Mesenteric fat pad (tissue), 1 donor: ENCODE measurements at regions not wholly inside any gene's neighbourhood (a gene's known extent, or its start where the extent isn't known, plus 50 kb on each side); places are given as distances from the start of the nearest gene placed in this dataset.
"Not testable (repeated sequence)": the region's sequence is repeated elsewhere in the genome, so short reads cannot be mapped to it uniquely, and the experiment has no call there.

ENCODE experiments used
- DNase-seq: peaks from one replicate; pipeline ENCODE4 v3.0.0-alpha.2; 2020; ENCODE audit warnings: low spot score
- donor health status: DM: yes; HTN: yes; CAD: no.

- no peak for DNase-seq
These were observed 144.9 kb upstream of the MRPS22 start for GRCh38 chr3:139198929-139199328.

DNA sequence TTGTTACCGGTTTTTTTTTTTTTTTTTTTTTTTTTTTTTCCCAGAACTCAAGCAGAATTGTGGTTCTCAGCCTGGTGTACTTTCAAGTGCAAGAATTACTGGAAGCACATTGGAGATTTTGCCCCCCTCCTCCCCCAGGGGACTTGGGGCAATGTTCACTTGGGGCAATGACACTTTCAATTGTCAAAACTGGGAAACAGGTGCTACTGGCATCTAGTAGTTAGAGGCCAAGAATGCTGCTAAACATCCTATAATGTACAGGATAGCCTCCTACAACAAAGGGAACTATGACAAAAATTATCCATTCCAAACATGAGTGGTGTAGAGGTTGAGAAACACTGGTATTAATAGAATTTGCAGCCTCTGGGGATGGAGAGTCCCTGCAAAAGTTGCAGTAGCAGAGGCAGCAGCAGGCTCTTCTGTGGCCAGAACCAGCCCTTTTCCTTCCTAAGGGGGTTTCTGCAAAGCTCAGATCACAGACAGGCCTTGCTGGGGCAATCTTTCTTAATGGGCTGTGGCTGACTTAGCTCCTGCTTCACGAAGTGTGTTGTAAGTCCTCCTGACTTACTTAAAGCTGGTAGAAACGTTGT is 144.3 kb upstream of the MRPS22 start:
- DNase-seq = no peak

DNA sequence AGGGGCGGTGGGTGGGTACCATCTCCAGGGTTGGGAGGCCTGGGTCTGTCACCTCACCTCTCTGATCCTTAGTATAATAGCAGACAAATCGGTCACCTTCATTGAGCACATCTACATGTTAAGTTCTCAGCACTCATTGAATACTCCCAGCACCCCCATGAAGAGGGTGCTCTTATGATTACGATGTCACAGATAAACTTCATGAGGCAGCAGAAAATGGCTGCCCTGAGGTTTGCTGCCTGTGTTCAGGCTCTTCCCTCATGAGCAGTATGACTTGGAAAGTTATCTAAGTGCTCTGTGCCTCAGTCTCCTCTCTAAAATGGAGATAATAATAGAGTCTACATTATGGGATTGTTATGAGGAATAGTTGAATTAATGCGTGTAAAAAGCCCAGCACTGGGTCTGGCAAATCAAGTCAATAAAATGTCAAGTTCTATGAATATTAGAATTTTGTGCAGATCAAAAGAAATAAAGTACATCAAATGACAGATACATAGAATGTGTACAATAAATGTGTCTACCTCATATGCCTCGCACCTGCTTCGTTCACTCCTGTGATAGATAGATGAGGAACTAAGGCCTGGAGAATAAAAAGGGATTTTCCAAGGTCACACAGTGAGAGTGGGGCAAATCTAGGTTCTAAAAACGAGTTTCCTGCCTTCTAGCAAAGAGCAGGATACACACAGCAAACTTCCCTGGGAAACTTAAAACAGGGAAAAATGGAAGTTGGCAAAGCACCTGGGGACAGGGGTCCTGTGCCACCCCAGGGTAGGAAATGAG is 142.2 kb upstream of the MRPS22 start:
- DNase-seq = no peak

DNA sequence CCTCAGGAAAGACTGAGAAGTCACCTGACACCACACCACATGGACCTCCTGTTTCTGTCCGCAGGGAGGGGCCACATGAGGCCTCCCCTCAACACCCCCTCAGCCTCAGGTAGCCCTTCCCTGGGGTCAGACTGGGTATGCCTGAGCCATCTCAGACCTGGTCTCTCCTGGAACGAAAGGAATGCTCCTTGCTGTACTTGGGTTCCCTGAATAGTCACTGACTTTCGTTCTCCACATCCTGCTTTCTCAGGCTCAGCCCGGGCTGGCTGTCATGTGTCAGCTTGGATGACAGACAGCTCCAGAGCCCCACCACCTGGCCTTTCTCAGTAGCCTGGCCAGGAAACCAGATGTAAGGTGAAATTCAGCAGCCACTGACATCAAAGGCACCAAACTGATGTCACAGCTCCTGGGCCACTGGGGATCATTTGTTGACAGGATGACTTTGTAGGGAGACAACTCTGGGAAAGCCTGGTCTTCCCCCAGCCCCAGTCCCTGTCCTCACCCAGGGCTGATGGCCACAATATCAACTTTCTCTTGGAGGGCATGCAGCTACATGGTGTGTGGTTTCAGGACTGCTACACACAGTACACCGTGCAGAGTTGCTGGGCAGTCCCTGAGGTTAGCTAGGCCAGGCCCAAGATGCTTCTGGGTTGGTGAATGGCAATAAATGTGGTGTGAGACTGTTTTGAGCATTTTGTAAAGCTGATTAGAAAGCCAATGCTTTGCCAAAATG is 141.4 kb upstream of the MRPS22 start:
- DNase-seq = no peak

DNA sequence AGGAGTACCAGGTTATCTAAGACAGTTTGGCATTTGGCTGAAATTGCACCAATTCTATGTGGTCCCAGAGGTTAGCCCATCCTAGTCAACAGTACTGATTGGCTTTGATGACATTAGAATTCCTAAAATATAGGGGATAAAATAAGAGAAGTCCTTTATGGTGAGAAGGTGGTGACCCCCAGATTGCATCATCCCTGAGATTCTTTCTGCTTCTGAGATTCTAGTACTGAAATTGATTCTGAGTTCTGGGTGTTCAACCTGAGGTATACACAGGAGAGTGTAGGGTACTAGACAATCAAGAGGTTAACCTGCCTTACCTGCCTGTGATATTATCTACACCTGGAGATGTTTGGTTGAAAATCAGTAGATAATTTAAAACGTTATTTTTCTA is 140.9 kb upstream of the MRPS22 start:
- no peak for DNase-seq

- DNase-seq = no peak
These were observed 140.1 kb upstream of the MRPS22 start for GRCh38 chr3:139203752-139204151.

DNA sequence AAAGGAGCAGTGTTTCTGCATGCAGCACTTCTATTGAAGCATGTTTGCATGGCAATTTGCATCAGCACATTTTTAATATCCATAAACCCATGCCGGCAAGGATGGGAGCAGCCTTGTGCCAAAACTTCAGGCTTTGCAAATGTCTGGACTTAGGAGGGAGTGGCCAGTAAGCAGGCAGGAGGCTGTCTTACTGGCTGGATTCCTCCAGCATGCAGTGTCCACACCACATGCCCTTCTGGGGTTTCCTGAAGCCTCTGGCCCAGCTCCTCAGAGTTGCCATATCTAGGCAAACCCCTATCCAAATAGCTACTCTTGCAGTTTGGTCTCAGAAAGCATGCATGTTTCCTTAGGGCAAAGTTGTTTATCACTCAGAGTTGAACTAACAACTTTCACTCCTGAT is 139.1 kb upstream of the MRPS22 start:
- DNase-seq = no peak

DNA sequence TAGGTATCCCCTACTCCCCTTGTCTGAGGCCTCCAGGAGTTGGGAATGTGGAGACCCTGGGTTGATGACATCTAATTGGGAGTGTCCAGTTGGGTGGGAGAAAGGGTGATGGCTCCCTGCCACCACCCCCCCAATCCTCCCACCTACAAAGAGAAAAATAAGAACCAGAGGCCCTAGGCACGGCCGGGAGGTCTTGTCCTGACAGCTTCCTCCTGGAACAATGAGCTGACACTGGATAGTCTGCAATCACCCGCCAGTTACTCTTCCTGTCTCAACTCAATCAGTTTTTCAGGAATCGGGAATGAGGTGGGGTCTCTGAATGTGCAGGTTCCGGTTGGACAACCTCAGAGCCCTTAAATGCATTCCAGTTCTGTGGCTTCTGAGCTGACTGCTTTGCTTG is 129.9 kb upstream of the MRPS22 start:
- no peak for DNase-seq

GRCh38 chr3:139216958-139217357 is 126.9 kb upstream of the MRPS22 start:
- DNase-seq = no peak

DNA sequence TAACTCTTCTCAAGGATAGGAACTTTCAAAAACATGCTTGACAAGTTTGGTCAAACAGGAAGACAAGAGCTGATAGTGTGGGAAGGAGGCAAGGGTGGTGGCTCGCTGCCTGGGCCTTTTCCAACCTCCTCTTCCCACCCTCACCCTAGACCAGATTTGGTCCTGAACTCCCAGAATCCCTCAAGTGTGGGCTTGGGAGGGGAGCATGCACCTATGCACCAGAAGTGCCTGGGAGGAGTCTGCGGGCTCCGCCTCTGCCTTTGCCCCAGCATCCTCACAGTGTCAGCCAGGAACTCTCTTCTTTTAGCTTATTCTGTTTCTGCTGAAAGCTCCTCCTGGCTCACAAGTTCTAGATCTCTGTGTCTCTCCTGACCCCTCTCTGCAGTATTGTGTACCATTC is 126.2 kb upstream of the MRPS22 start:
- no peak for DNase-seq

DNA sequence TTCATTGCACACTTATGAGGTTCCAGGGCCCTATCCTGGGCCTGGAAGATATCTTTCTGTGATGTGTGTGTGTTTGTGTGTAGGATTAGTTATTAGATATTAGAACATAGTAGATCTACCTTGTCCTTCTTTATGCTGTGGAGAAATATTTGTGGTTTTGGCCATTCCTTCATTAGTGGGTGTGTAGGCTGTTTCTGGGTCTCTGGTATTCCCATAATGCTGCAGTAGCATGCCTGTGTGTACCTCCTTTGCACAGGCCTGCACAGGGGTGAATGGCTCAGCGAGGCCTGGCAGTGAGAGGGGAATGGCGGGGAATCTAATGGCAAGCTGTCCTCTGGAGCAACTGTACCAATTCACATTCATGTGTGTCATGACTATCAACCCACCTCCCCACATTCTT is 125.8 kb upstream of the MRPS22 start:
- DNase-seq = no peak

DNA sequence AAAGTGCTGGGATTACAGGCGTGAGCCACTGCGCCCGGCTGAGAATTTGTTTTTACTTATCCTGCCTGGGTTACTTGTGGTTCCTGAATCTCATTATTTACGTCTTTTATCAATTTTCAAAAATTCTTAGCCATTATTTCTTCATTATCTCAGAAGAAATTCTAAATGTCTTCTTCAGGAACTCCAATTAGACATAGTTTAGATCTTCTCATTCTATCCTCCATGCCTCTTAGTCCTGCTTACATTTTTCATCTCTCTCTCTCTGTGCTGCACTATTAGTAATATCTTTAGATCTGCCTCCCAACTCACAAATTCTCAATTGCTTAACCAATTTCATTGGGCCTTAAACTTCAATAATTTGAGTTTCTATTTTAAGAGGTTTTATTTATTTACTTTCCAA is 124.4 kb upstream of the MRPS22 start:
- no peak for DNase-seq

- DNase-seq = no peak
These were observed 121.6 kb upstream of the MRPS22 start for GRCh38 chr3:139222100-139222657.

DNA sequence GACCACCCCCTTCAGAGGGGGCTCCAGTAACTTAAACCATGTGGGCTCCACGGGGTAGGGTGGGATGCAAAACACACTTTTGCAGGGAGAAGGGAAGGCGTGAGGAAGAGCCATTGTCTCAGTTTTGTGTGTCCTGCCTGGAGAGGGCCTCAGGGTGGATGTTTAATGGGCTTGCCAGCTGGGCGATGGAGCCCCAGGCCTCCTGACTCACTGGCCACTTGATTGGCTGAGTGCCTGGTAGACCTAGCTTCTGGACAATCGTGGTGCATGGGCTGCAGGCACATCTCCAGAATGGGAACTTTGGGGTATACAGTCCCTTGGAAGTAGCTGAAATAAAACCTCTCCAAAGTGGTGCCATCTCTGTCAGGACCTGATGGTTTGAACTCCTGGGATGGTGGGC is 118.3 kb upstream of the MRPS22 start:
- no peak for DNase-seq

DNA sequence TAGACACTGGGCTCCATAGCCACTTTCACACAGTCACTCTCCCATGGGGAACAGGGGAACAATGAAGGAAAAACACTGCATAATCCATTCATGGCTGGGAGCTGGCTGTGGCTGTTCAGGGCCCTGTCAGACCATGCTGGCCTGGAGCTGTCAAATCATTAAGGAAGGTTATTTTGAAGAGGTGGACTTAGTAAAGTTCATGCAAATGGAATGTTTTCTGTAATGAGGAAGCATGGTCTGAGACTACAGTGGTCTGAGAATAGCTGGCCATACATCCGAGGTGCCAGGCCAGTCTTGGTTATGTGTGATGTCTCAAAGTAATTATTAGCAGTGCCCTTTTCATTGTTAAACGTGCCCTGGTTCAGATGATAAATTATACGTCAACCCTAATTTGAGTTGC is 117.1 kb upstream of the MRPS22 start:
- no peak for DNase-seq

- DNase-seq = no peak
These were observed 116.7 kb upstream of the MRPS22 start for GRCh38 chr3:139227165-139227564.

DNA sequence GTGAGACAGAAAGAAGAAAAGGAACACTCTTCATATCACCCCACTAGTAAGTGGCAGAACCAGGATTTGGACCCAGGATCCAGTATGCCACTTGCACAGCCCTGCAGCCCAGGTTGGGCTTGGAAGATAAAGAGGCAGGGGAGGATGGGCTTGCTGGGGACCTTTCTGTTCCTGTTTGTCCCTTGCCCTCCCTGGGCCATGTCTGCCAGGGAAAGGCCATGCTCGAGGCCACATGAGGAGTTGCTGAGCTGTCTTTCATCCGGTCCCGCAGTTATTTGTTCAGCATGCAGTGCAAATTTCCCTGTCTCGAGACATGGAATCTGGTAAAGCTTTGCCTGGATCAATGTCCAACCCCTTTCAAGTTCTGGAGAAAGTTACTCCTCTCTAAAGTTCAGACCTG is 116.0 kb upstream of the MRPS22 start:
- no peak for DNase-seq

- no peak for DNase-seq
These were observed 113.4 kb upstream of the MRPS22 start for GRCh38 chr3:139230391-139230790.

GRCh38 chr3:139231555-139232281 is 112.1 kb upstream of the MRPS22 start:
- DNase-seq = no peak

- not testable (repeated sequence) for DNase-seq
These were observed 111.5 kb upstream of the MRPS22 start for GRCh38 chr3:139232341-139232740.

GRCh38 chr3:139234491-139234890 is 109.3 kb upstream of the MRPS22 start:
- no peak for DNase-seq

GRCh38 chr3:139235192-139235591 is 108.6 kb upstream of the MRPS22 start:
- DNase-seq = no peak
